Nucleus accumbens (tissue), 56 donors: ENCODE measurements at regions not wholly inside any gene's neighbourhood (a gene's known extent, or its start where the extent isn't known, plus 50 kb on each side); places are given as distances from the start of the nearest gene placed in this dataset.
"Not testable (repeated sequence)": the region's sequence is repeated elsewhere in the genome, so short reads cannot be mapped to it uniquely, and the experiment has no call there.

Experiments used
- DNase-seq, 56 donors: peaks; one replicate each; lab custom pipeline; 2025; lab: John Stamatoyannopoulos, UW

DNA sequence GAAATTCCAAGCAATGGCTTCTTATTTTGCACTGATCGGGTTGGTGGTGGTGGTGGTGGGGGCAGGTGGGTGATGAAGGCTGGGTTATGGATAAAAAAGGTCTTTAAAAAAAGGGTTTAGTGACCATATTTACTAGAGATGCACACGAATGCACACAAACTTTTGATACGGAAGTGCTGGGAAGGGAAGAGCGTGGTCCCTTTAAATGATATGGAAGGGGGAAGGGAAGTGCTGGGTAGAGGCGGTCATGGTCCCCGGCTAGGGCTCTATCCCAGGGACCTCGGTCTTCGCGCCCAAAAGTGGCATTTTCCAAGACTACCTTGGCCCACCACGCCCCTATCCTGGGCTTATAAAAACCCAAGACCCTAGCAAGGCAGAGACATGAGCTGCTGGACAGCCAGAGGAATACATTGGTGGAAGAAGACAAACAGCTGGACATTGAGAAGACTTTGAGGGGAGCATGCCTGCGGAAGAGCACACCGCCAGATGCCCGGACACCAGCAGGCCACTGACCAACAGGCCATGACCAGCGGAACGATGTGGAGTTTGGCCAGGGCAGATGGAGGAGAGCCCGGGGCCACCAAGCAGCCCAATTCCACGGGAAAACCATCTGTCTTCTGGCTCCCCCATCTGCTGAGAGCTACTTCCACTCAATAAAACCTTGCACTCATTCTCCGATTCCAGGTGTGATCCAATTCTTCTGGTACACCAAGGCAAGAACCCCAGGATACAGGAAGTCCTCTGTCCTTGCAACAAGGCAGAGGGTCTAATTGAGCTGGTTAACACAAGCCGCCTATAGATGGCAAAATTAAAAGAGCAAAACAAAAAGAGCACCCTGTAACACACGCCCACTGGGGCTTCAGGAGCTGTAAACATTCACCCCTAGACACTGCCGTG is 1720.2 kb downstream of the MRPL39 start:
- no peak for DNase-seq

DNA sequence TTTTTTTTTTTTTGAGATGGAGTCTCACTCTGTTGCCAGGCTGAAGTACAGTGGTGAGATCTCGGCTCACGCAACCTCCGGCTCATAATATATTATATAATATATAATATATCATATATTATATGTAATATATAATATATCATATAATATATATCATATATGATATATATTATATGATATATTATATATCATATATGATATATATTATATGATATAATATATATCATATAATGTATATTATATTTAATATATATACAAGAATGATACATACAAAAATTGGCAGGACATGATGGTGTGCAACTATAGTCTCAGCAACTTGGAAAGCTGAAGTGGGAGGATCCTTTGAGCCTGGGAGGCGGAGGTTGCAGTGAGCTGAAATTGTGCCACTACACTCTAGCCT is 1725.5 kb downstream of the MRPL39 start:
- DNase-seq: no peak

DNA sequence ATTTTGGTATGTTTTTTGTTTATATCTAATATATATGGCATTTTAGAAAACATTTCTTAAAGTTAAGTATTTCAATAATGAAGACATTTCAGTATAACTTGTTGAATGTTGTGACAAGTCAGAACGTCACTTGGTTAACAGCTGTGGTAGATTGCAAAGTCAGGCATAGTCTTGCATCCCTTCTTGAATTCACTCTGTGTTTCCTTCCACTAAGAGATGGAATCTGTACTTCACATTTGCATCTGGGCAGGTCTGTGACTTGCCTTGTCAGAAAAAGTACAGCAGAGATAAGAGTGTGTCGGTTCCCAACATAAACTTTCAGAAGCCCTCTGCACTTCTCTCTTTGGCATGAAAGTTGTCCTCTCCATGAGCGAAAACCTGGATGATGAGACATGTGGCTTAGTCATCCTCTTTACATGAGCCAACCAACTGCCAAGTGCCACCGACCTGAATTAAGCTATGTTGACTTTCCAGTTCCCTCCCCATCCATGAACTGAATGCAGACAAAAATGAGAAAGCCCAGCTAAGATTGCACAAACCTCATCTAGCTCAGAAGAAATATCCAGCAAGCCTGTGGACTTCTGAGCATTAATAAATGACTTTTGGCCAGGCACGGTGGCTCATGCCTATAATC is 1730.2 kb downstream of the MRPL39 start:
- DNase-seq: no peak

DNA sequence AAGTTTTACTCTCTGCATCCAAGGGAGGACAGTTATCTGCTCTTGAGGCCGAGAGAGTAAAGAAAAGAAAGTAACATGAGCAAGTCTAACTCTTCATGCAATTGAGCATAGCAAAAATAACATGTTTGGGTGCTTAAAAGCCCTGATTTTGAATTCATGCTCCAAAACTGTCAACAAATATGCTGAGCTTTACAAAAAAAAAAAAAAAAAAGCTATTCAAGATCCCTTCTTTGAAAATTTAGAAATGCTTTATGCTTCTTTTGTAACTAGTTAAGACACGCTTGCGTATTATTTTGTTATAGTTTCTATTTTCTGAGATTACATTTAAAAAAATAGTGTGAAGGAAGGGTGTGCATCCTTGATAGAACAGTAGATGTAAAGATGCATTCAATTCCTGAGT is 1733.0 kb downstream of the MRPL39 start:
- no peak for DNase-seq

DNA sequence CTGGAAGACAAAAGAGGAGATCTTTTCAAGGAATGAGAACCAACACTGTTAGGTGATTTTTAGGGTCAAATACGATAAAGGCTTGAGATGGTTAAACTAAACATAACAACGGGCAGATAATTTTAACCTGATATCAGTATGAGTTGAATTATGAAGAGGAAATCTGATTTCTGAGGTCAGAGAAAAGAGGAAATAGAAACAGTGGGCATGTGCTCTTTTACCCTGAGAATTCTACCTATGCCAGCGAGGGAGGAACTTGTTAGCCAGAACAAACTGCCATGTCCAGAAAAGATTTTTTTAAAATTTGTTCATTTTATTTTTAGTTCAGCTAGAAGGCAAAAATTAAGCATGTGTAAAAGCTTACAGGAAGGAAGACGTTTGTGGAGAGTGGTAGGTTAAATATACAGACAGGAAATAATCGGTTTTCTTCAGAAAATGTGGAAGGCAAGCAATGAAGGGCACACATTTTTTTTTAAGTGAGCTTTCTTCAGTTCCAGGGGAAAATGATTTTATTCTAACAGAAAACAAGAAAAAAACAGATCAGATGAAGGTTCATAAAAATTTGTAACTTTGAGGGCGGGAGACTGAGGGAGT is 1745.3 kb downstream of the MRPL39 start:
- DNase-seq: no peak

DNA sequence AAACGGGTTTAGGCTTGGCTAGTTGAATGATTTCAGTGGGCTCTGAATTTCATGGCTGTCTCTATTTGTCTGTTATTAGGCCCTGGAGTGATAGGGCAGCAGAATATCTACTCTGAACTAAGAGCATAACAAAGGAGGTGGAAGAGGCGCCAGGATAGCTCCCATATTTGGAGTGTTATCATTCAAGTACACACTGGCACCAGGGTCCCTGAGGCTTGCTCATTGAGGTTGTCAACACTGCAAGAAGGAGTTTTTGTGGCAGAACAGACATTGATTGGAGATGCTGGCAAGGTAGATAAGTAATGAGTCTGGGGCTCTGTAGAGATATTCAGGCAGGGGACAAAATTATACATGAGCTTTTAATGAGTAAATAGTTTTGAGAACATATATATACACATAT is 1748.4 kb downstream of the MRPL39 start:
- no peak for DNase-seq

DNA sequence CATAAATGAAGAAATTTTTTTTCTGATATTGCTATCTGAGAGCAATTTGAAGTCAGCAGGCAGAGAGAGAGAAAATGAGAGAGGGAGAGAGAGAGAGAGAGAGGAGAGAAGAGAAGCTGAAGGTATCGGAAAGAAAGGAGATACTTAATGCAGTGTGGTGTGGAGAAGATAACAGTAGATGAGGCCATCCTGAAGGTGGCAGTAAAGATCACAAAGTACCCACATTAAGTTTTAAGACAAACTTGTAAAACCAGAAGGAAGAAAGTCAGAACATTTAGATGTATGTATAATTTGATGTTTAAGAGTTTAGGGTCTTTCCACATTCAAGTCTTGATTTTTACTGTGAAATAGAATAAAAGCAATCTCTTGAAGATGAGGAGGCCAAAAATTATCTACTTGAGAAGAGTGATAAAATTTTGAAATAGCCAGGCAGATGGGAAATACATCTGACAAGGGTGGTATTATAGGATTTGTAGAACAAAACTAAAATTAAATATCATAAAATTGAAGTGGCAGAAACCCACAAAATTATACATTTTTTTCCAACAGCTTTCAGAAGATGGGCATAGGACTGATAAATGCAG is 1753.4 kb downstream of the MRPL39 start:
- peak in 6 of 56 donors; percentile 0 to 39 (median 14) for DNase-seq

DNA sequence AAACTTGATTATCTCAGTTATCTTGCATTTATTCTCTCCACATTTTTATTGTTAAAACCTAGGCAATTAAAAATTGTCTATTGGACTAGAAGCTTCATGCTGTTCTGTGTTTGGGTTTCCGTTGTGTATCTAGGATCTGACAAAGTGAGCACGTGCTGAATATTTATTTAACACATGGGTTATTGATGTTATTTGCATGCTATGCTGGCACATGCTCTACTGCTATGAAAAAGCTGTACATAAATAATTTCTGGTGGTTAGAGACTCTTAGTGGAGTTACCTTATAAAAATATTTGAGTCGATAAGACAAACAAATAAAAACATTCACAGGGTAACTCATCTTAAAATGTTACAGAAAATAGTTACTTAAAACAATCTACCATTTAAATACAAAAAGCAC is 1769.7 kb downstream of the MRPL39 start:
- DNase-seq: no peak

DNA sequence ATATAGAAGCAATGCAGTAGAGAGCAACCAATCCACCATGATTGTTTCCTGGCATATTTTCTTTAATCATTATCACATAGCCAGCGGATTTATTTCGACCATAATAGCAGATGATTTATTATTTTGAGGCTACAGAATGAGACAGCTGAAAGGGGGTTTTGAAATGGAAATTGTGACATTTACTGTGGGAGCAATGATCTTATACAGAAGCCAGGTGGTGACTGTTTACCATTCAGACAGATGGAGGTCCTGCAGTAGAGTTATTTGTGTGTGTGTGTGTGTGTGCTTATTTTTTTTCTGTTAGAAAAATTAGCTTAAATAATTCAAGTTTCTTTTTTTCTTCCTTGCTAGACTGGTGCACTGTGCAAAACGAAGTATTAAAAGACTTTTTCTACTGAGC is 1784.5 kb downstream of the MRPL39 start:
- DNase-seq: no peak

DNA sequence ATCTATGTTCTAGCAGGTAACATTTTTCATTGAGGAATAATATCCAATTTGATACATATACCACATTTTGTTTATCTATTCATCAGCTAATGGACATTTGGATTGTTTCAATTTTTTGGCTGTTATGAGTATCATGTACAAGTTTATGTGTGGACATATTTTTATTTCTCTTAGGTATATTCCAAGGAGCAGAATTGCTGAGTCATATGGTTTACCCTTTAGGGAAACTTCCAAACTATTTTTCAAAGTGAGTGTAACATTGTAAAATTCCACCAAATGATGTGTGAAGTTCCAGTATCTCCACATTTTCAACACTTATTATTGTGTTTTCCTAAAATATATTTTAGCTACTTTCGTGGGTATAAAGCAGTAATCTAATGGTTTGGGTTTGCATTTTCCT is 1789.9 kb downstream of the MRPL39 start:
- no peak for DNase-seq

DNA sequence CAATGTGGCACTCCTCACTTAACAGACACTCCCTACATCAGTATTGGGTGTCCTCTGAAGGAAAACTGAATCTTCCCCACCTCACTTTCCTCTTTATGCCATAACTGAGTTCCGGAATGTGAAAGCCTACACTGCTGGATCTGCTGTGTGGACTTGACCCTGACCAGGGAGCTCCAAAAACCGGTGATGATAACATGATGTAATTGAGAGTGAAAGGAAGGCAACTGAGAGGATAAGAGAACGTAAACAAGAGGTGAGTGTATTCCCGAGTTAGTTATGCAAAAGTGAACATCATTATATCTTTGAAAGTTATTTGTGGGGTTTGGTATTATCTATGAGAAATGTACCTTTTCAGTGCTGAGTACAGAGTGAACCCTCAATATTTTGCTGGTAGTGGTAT is 1794.8 kb downstream of the MRPL39 start:
- no peak for DNase-seq

DNA sequence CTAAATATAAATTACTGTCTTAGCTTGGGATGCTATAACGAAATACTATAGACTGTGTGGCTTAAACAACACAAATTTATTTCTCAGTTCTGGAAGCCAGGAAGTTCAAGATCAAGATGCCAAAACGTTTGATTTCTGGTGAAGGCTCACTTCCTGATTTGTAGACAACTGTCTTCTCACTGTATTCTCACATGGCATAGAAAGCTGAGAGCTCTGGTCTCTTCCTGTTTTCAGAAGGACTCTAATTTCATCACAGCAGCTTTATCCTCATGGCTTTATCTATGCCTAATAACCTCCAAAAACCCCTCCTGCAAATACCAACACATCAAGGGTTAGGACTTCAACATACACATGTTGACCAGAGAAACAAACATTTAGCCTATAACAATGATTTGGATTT is 1795.5 kb downstream of the MRPL39 start:
- no peak for DNase-seq

DNA sequence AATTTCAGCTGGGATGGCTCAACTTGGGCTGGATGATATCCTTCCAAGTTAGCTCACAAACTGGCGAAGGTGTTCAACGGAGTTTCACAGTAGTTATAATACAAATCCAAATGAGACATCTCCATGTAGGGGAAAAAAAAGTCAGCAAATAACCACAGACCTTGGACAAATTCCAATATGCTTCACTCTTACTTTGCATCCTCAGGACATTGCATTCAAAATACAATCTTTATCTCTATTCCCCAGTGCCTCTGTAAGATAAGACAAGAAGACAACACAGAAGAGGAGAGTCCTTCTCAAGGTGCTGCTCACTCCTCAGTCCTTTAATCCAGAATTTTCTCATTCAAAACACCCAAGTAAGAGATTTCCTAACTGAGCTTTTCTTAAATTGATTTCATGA is 1797.7 kb downstream of the MRPL39 start:
- no peak for DNase-seq

DNA sequence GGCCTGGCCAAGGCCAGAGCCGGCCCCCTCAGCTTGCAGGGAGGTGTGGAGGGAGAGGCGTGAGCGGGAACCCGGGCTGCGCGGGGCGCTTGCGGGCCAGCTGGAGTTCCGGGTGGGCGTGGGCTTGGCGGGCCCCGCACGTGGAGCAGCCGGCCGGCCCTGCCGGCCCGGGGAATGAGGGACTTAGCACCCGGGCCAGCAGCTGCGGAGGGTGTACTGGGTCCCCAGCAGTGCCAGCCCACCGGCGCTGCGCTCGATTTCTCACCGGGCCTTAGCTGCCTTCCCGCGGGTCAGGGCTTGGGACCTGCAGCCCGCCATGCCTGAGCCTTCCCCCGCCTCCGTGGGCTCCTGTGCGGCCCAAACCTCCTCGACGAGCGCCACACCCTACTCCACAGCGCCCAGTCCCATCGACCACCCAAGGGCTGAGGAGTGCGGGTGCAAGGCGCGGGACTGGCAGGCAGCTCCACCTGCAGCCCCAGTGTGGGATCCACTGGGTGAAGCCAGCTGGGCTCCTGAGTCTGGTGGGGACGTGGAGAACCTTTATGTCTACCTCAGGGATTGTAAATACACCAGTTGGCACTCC is 1800.2 kb downstream of the MRPL39 start:
- not testable (repeated sequence) for DNase-seq

DNA sequence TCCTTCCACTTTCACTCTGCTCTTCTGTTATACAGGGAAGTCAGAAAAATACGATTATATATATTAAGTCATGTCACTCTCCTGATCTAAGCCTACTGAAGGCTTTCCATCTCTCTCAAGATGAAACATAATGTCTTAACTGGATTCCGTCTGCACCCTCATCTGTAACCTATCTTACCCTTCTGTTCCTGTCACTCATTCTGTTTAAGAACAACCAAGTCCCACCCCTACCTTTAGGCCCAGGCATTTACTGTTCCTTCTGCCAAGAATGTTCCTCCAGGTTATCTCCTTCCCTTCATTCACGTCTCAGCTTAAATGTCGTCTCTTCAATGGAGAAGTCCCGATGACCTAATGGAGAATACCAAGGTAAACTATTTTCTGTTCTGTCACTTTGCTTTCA is 1802.4 kb downstream of the MRPL39 start:
- DNase-seq: no peak

DNA sequence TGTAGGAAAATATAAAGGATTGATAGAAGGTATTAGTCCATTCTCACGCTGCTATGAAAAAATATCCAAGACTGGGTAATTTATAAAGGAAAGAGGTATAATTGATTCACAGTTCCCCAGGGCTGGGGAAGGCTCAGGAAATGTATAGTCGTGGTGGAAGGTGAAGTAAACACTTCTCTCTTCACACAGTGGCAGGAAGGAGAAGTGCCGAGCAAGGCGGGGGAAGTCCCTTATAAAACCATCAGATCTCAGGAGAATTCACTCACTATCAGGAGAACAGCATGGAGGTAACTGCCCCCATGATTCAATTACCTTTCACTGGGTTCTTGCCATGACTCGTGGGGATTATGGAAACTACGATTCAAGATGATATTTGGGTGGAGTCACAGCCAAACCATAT is 1806.0 kb downstream of the MRPL39 start:
- no peak for DNase-seq

DNA sequence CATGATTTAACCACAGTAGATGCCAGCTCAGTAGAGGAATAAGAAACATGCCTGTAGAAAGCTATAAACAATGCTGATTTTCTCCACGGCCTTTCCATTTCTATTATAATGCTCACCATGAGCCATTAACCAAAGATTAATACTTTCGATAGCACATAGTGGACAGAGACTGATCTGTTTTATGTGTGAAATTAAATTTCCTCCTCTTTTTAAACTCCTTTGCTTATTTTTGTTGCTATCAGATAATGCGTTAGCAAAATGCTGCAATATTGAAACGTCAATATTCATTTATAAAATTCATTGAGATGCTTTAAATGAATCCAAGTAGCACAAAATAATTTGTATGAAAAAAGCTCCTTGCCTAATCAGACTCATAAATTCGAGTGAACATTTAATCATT is 1807.9 kb downstream of the MRPL39 start:
- DNase-seq: no peak

DNA sequence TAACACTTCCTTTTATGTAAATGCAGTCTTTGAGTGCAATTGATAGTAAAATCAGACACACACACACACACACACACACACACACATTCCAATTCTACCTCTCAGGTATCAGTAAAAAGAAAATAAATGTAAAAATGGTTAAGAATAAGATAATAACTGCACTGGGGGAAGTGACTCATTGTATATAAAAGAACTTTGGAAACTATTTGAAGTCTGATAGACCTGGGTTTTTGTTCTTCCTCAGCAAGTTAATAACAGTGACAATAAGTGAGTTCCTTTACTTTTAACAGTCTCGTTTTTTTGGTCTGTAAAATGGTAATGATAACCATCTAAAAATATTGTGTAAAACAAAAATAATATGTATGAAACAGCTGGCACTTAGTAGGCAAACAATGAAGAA is 1815.0 kb downstream of the MRPL39 start:
- no peak for DNase-seq

DNA sequence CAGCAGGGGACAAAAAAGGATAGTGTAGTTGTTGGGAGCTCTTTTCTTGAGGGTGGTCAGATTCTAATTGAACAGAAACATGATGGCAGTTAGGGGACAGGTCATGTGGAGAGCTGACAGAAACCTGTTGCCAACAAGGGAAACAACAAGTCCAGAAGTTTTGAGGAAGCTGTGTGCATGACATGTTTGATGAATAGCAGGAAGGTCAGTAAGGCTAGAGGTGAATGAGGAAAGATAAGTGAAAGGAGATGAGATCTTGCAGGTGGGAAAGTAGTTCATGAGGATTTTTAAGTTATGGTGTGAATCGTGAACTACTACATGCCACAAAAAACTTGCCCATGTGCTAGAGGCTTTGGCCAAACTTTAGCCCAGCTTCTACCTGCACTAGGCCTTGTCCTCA is 1817.4 kb downstream of the MRPL39 start:
- DNase-seq: no peak

DNA sequence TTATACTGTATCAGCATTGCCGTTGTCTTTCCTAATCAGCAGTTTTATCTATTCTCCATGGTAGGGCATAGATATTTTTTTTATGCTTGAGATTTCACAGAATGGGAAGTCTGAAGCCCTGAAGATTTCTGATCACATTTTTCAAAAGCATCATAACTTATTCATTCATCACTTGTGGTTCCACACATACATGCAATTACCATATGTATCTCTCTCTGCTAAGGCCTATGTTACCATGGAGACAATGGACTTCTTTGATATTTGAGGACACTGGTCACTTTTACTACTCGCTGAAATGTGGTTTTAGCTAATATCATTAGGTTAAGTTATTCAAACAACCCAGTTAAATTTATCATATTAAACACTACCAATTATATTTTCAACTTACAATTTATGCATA is 1827.0 kb downstream of the MRPL39 start:
- DNase-seq: no peak

DNA sequence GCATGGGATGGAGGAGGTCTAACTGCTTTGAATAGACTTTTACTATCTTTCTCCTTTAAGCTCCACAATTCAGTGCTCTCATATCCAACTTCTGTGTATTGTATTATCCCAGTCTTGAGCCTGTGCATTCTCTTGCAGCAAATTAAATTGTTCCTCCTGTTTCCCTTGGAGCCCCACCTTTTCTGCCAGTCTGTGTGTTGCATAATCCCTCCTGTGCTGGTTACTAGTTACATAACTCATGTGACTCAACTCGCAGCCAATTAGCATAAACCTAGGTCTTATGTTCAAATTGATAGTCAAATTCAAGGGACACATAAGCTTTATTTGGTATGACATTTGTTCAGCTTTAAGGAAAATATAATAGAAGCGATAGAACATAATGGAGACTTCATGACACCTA is 1863.5 kb downstream of the MRPL39 start:
- peak in 1 of 56 donors; percentile 2 for DNase-seq
